ENCODE measurements at regions not wholly inside any gene's neighbourhood (a gene's known extent, or its start where the extent isn't known, plus 50 kb on each side); places are given as distances from the start of the nearest gene placed in this dataset.

GRCh38 chr19:27676334-27676733, 1536.6 kb downstream of the UQCRFS1 start:
- no peak for DNase-seq (ENCODE audit: low read depth in 4 of 4, low spot score in 3 of 4)

GRCh38 chr19:27675771-27676170, 1537.2 kb downstream of the UQCRFS1 start:
- no peak for DNase-seq (ENCODE audit: low read depth in 4 of 4, low spot score in 3 of 4)

GRCh38 chr19:27674701-27675100, 1538.2 kb downstream of the UQCRFS1 start:
- DNase-seq (ENCODE audit: low read depth in 4 of 4, low spot score in 3 of 4), result no peak

- DNase-seq (ENCODE audit: low read depth in 4 of 4, low spot score in 3 of 4), result no peak
Measured at GRCh38 chr19:27673986-27674385, 1539.0 kb downstream of the UQCRFS1 start.

DNA sequence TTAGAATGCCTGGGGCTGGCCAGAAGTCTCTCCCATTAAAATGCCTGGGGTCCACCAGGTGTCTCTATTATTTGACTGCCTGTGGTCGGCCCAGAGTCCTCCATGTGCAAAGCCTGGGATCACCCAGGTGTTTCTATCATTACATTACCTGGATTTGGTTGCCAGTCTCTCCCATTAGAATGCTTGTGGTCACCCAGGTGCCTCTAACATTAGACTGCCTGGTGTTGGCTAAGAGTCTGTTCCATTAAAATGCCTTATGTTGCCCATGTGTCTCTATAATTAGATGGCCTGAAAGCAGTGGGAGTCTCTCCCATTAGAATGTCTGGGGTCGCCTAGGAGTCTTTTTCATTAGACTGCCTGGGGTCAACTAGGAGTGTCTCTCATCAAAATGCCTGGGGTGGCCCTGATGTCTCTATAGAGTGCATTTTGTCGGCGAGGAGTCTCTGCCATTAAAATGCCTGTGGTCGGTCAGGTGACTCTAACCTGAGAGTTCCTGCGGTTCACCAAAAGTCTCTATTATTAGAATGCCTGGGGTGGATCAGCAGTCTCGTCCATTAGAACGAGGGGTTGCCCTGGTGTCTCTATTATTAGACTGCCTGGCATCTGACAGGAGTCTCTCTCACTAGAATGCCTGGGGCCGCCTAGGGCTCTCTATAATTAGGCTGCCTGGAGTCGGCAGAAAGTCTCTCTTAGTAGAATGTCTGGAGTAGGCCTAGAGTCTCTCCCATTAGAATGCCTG, 1540.5 kb downstream of the UQCRFS1 start:
- no peak for DNase-seq (ENCODE audit: low read depth in 4 of 4, low spot score in 3 of 4)

- DNase-seq (ENCODE audit: low read depth in 4 of 4, low spot score in 3 of 4), result no peak
Measured at GRCh38 chr19:27671876-27672275, 1541.1 kb downstream of the UQCRFS1 start.

DNA sequence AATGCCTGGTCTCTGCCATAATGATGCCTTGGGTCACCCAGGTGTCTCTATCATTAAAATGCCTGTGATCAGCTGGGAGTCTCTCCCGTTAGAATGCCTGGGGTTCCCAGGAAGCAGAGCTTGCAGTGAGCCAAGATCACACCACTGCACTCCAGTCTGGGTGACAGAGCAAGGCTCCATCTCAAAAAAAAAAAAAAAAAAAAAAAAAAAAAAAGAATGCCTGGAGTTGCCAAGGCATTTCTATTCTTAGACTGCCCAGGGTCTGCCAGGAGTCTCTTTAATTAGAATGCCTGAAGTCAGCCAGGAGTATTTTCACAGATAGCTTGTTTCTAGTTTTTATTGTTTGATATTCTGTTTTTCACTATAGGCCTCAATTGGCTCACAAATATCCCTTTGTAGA, 1552.5 kb downstream of the UQCRFS1 start:
- DNase-seq (ENCODE audit: low read depth in 4 of 4, low spot score in 3 of 4), result no peak

DNA sequence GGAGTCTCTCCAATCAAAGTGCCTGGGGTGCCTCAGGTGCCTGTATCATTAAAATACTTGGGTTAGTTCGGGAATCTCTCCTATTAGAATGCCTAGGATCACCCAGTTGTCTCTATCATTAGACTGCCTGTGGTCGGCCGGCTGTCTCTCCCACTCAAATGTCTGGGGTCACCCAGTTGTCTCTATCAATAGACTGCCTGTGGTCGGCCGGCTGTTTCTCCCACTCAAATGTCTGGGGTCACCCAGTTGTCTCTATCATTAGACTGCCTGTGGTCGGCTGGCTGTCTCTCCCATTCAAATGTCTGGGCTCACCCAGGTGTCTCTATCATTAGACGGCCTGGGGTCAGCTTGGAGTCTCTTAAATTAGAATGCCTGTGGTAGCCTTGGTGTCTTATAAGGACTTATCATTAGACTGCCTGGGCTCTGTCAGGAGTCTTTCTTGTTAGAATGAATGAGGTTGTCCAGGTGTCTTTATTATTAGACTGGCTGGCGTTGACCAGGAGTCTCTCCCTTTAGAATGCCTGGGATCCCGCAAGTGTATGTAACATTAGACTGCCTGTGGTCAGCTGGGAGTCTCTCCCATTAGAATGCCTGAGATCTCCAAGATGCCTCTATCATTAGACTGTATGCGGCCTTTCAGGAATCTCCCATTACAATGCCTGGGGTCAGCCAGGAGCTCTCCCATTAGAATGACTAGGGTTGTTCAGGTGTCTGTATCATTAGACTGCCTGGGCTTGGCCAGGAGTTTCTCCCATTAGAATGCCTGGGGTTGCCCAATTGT, 1555.5 kb downstream of the UQCRFS1 start:
- DNase-seq (ENCODE audit: low read depth in 4 of 4, low spot score in 3 of 4), result no peak

GRCh38 chr19:27654266-27654990, 1558.5 kb downstream of the UQCRFS1 start:
- DNase-seq (ENCODE audit: low read depth in 4 of 4, low spot score in 3 of 4), result no peak

- DNase-seq (ENCODE audit: low read depth in 4 of 4, low spot score in 3 of 4), result no peak
Measured at GRCh38 chr19:27652796-27653195, 1560.2 kb downstream of the UQCRFS1 start.

DNA sequence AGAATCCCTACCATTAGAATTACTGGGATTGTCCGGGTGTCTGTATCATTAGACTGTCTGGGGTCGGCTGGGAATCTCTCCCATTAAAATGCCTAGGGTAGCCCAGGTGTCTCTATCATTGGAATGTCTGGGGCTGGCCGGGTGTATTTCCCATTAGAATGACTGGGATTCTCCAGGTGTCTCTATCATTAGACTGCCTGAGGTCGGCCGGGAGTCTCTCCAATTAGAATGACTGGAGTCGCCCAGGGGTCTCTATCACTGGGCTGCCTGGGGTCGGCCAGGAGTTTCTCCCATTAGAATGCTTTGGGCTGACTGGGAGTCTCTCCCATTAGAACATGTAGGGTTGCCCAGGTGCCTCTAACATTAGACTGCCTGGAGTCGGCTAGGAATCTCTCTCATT, 1560.7 kb downstream of the UQCRFS1 start:
- DNase-seq (ENCODE audit: low read depth in 4 of 4, low spot score in 3 of 4), result no peak

GRCh38 chr19:27647423-27647822, 1565.5 kb downstream of the UQCRFS1 start:
- DNase-seq (ENCODE audit: low read depth in 4 of 4, low spot score in 3 of 4), result no peak

GRCh38 chr19:27635401-27635800, 1577.5 kb downstream of the UQCRFS1 start:
- DNase-seq (ENCODE audit: low read depth in 4 of 4, low spot score in 3 of 4), result no peak

DNA sequence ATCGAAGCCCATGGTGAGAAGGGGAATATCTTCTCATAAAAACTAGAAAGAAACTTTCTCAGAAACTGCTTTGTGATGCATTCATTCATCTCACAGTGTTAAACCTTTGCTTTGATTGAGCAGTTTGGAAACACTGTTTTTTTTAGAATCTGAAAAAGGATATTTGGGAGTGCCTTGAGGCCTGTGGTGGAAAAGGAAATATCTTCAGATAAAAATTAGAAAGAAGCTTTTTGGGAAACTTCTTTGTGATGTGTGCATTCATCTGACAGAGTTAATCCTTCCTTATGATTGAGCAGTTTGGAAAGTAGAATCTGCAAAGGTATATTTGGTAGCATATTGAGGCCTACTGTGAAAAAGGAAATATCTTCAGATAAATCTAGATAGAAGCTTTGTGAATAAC, 1594.9 kb downstream of the UQCRFS1 start:
- no peak for DNase-seq (ENCODE audit: low read depth in 4 of 4, low spot score in 3 of 4)

GRCh38 chr19:27580906-27581305, 1632.0 kb downstream of the UQCRFS1 start:
- no peak for DNase-seq (ENCODE audit: low read depth in 4 of 4, low spot score in 3 of 4)
